Suprapubic skin (tissue), 4 donors: ENCODE measurements at regions not wholly inside any gene's neighbourhood (a gene's known extent, or its start where the extent isn't known, plus 50 kb on each side); places are given as distances from the start of the nearest gene placed in this dataset.
"Not testable (repeated sequence)": the region's sequence is repeated elsewhere in the genome, so short reads cannot be mapped to it uniquely, and the experiment has no call there.

Experiments
- CTCF ChIP-seq, 2 donors: fragments of 200-600 bp in 1 of 2; fragments of 450-650 bp in 1 of 2; sonication (generic) in 1 of 2; IDR thresholded peaks; one replicate each; pipeline ENCODE4 v1.5.1; 2016 to 2019; ENCODE audit warnings: antibody characterized with exemption in 2 of 2, mild to moderate bottlenecking in 1 of 2, moderate library complexity in 1 of 2
- EP300 ChIP-seq: sonication (generic); formaldehyde crosslinking; IDR thresholded peaks from one replicate; pipeline ENCODE4 v1.6.1; 2017; ENCODE audit warnings: antibody characterized with exemption
- POLR2A ChIP-seq, 2 donors: fragments of 450-650 bp; IDR thresholded peaks; one replicate each; pipeline ENCODE4 v1.6.1; 2017; ENCODE audit warnings: antibody characterized with exemption in 2 of 2, mild to moderate bottlenecking in 2 of 2, moderate library complexity in 2 of 2
- POLR2AphosphoS5 ChIP-seq, 3 donors: sonication (generic); formaldehyde crosslinking; IDR thresholded peaks; one replicate each; pipeline ENCODE4 v1.6.1; 2017; ENCODE audit warnings: antibody characterized with exemption in 3 of 3

GRCh38 chr9:66771504-66771903 lies 129.0 kb upstream of the ZNF658 start:
- TF ChIP-seq POLR2A (IDR thresholded peaks at IDR 0.05); CTCF (IDR thresholded peaks at IDR 0.05); POLR2AphosphoS5 (IDR thresholded peaks at IDR 0.05); EP300: not testable (repeated sequence)
